ENCODE measurements at regions not wholly inside any gene's neighbourhood (a gene's known extent, or its start where the extent isn't known, plus 50 kb on each side); places are given as distances from the start of the nearest gene placed in this dataset.

DNA sequence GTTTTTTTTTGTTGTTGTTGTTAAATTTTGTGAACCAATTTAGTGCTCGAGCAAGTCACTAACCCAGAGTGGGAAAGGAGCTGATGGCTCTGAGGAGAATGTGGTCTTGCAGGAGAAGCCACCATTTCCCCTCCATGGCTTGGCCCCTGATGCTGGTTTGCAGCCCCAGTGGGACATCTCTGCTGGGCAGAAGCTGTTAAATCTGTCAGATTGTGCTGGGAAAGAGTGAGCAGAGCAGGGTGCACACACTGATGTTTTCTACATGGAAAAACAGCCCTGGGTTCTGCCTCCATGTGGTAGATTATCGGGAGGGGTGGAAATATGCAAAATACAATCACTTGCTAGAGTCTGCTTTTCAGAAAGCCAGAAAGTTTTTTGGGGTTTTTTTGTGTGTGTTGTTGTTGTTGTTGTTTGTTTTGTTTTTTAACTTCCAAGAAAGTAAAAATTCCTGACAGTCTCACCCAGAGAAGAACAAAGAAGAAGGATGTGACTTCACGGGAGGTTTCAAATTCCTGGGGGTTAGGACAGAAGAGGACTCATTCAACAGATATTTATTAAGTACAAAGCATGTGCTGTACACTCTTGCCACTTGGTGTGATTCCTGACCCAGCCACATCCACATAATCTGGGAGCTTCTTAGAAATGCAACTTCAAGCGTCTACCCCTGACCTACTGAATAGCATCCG, 133.7 kb downstream of the FOXB1 start:
- Histone ChIP-seq H2AFZ (ENCODE audit: low read depth, low read length) (no peak overlapping the region), H3K36me3 (ENCODE audit: control insufficient read depth in 2 of 2, extremely low read depth in 1 of 2, insufficient read depth in 2 of 2, low read length in 2 of 2) (no peaks in the 10 kb centered on the region), H3K27ac (ENCODE audit: insufficient read depth, low read depth, low read length) (no peak overlapping the region), H3K9me1 (replicated peaks; ENCODE audit: control insufficient read depth, extremely low read depth, insufficient read depth, low read length) (no peaks in the 10 kb centered on the region), H3K27me3 (ENCODE audit: control insufficient read depth in 2 of 2, insufficient read depth in 2 of 2, low read length in 2 of 2) (peaks cover 5 to 36% of the 10 kb centered on the region in 2 experiments), H3K4me3 (replicated peaks in 1 of 3; ENCODE audit: insufficient read depth in 1 of 3, low read depth in 1 of 3, low read length in 3 of 3) (no peak overlapping the region), H3K4me1 (ENCODE audit: control insufficient read depth, extremely low read depth, insufficient read depth, low read length) (no peaks in the 10 kb centered on the region), H3K9ac (replicated peaks; ENCODE audit: extremely low read depth, insufficient read depth, low read length) (no peak overlapping the region), H3K79me2 (ENCODE audit: control insufficient read depth, insufficient read depth, low read length) (no peaks in the 10 kb centered on the region), H3K4me2 (ENCODE audit: insufficient read depth, low read length) (no peak overlapping the region), H4K20me1 (replicated peaks; ENCODE audit: control insufficient read depth, extremely low read depth, insufficient read depth, low read length) (no peaks in the 10 kb centered on the region), H3K9me3 (replicated peaks; ENCODE audit: control insufficient read depth, insufficient read depth, low read length) (no peaks in the 10 kb centered on the region)
- ChIA-PET POLR2A (no interaction called here), CTCF (interaction anchor here (1.1 to 3.1 kb wide), 2 partner anchors 10 kb away, joined by 3 to 10 read pairs; no protein-coding TSS in a partner anchor)
- TF ChIP-seq EZH2 (IDR thresholded peaks at IDR 0.05; ENCODE audit: borderline replicate concordance, low read depth, low read length, severe bottlenecking) (no peak), CTCF (IDR thresholded peaks at IDR 0.05; ENCODE audit: extremely low read depth in 1 of 2, insufficient read depth in 1 of 2, low read depth in 1 of 2, low read length in 2 of 2) (no peak), FOS (IDR thresholded peaks at IDR 0.05; ENCODE audit: borderline replicate concordance, insufficient read depth, low read length) (no peak), MYC (IDR thresholded peaks at IDR 0.05; ENCODE audit: low read depth, low read length) (no peak), GATA2 (IDR thresholded peaks at IDR 0.05; ENCODE audit: insufficient read depth, insufficient read length, low read depth, low read length) (no peak), POLR2AphosphoS5 (IDR thresholded peaks at IDR 0.05; ENCODE audit: insufficient read depth, low read depth, low read length) (no peak), JUN (IDR thresholded peaks at IDR 0.05; ENCODE audit: borderline replicate concordance, insufficient read depth, insufficient read length, low read depth) (no peak), POLR2A (IDR thresholded peaks at IDR 0.05; ENCODE audit: low read depth, low read length) (no peak)
- TF ChIP-seq, protein P1, sequence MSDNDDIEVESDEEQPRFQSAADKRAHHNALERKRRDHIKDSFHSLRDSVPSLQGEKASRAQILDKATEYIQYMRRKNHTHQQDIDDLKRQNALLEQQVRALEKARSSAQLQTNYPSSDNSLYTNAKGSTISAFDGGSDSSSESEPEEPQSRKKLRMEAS (IDR thresholded peaks at IDR 0.05; ENCODE audit: insufficient read depth, insufficient read length): no peak
- dilution Hi-C loops (cut with MboI; ENCODE audit: extremely low pct_ligation_motif_present, low sequenced_read_pairs): no loop called here
- BruUV-seq (replicated peaks): no TSS peak
- intact Hi-C loops (cut with micrococcal nuclease): no loop called here
- DNase-seq (ENCODE audit: low read depth, low spot score) (no peak), FAIRE-seq (no peak)
